HG03103 (cell line): ENCODE measurements at regions not wholly inside any gene's neighbourhood (a gene's known extent, or its start where the extent isn't known, plus 50 kb on each side); places are given as distances from the start of the nearest gene placed in this dataset.
"Not testable (repeated sequence)": the region's sequence is repeated elsewhere in the genome, so short reads cannot be mapped to it uniquely, and the experiment has no call there.

ENCODE experiments used
- ATAC-seq: cut with Tn5 transposase; IDR thresholded peaks from one replicate; pipeline ENCODE4 v1.9.1; 2021; ENCODE audit warnings: low read depth; ENCODE audit not compliant: unreplicated experiment

- ATAC-seq, result no peak
These were observed 105.6 kb upstream of the CBLB start for GRCh38 chr3:105974381-105974780.

DNA sequence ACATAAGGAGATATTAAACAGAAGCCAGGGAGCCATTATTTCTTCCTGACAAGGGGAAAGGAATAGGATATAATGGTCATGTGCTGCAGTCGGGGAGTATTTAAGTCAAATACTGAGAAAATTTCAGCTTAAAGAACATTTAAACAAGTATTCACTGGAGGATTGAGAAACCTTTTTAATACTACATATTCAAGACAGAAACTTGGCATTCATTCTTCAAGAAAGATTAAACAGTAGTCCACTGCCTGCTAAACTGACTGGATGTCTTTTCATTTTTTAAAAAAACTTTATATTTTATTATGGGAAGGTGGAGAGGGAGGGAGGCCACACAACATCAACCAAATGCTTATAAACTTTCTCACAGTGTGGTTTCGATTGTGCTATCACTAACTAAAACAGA is 107.4 kb upstream of the CBLB start:
- ATAC-seq, result no peak

GRCh38 chr3:105979961-105980360 is 111.1 kb upstream of the CBLB start:
- no peak for ATAC-seq

DNA sequence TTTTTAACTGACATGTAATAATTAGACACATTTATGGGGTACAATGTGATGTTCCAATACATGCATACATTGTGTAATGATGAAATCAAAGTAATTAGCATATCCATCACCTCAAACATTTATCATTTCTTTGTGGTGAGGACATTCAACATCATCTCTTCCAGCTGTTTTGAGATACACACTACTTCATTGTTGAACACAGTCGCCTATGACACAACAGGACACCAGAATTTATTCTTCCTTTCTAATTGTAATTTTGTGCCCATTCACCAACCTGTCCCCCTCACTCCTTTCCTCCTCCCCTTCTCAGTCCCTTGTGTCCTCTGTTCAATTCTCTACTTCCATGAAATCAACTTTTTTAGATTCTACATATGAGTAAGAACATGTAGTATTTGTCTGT is 113.4 kb upstream of the CBLB start:
- ATAC-seq, result no peak

- ATAC-seq, result no peak
These were observed 116.0 kb upstream of the CBLB start for GRCh38 chr3:105984837-105985236.

DNA sequence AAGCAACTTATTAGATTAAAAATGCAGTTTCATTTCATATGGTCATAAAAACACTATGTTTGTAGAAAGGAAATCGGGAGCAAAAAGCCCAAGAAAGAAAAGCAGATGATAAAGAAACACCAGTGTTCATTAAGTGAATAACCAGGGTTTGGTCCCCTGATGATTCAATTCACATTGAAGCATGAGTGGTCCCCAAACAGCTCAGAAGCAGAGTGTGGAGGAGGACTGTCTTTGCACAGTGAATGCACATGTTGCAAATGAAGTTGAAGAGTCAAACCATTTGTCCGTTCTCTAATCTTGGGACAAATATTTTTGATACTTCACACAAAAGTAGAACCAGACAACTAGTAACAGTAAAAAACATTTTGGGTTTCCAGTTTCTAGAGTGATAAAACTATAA is 117.5 kb upstream of the CBLB start:
- not testable (repeated sequence) for ATAC-seq

- no peak for ATAC-seq
These were observed 119.0 kb upstream of the CBLB start for GRCh38 chr3:105987809-105988208.

- no peak for ATAC-seq
These were observed 119.9 kb upstream of the CBLB start for GRCh38 chr3:105988540-105989212.

GRCh38 chr3:105996781-105997180 is 128.0 kb upstream of the CBLB start:
- ATAC-seq, result no peak

DNA sequence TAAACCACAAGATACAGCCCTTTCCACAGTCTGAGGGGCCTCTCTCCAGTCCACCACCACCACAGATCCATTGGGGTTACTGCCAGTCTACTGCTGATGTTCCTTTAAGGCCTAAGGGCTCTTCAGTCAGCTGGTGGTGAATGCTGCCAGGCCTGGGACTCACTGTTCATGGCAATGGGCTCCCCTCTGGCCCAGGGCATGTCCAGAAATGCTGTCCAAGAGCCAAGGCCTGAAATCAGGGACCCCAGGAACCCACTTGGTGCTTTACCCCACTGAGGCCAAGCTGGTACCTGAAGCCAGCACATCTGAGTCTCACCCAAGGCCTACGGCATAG is 128.6 kb upstream of the CBLB start:
- no peak for ATAC-seq

GRCh38 chr3:105997800-105998526 is 129.2 kb upstream of the CBLB start:
- no peak for ATAC-seq

DNA sequence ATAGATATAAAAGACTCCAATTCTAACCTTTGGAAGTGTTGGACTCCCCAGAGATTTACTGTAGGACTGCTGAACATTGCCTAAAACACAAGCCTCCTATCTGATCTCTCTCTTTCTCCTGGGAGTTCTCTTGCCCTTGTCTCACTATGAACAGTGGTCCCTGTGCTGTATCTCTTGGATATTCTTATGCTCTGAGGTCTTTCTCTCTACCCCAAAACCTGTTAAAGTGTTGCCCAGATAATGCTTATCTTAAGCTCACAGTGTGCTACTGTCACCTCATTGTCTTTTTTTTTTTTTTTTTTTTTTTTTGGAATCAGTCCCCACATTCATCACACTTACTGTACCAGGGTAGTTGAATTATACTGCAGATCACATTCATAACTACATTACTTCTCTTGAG is 131.0 kb upstream of the CBLB start:
- no peak for ATAC-seq

GRCh38 chr3:106001923-106002322 is 133.1 kb upstream of the CBLB start:
- ATAC-seq, result no peak

DNA sequence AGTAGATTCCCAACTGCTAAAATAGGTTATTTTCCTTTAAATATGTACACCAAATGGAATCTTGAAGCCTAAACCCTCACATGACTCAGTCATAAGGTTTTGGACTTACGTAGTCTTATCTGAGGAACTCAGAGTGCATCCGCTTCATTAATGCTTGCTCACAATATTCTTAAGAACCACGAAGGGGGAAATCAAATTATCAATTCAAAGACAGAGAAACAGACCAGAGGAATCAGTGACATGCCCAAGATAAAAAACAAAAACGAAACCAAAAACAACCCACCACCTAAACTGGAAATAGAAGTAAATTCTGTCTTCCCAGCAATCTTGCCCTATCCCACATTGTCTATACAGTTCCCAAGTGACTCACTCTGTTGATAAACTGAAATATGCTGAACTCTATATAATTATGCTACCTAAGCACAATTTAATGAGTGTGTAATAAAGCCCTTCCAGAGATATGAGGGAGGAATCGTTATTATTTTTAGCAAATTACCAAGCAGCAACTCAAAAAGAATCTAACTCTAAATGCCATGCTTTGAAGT is 135.4 kb upstream of the CBLB start:
- ATAC-seq, result no peak

GRCh38 chr3:106004826-106005225 is 136.0 kb upstream of the CBLB start:
- ATAC-seq, result no peak

GRCh38 chr3:106006001-106006400 is 137.2 kb upstream of the CBLB start:
- no peak for ATAC-seq

DNA sequence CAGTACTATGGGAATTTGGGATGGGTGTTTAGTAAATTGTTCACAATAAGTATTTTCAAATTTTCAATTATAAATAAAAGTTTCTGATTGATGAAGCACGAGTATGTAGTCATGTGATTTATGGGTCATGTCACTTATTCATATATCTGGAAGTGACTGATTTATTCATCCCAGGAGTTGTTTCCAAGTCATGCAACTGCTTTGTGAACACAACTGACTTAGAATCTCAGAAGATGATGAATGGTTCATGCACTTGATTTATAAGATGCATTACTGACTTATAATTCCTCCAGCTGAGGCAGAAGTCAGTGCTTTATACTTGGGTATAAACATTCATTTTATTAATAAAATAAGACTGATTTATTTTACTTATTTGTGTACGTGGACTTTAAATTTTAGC is 137.8 kb upstream of the CBLB start:
- ATAC-seq, result no peak

- no peak for ATAC-seq
These were observed 138.7 kb upstream of the CBLB start for GRCh38 chr3:106007512-106007911.

DNA sequence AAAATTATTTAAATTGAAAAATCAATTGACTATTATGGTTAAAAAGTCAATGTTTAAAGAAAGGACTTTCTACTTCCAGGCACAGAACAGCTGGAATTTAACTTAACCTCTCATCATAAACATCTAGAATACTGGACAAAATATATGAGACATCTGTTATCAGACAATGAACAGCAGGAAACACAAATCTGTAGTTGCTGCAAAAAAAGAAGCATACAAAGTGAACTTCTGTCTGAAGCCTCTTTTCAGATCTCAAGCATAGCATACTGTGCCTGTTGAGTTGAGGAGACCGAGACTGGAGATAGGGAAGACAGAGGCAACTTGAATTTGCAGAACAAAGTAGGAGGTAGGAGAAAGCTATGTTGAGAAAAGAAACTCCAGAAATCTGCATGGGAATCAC is 140.0 kb upstream of the CBLB start:
- no peak for ATAC-seq

- no peak for ATAC-seq
These were observed 142.0 kb upstream of the CBLB start for GRCh38 chr3:106010829-106011228.

GRCh38 chr3:106013971-106014370 is 145.2 kb upstream of the CBLB start:
- ATAC-seq, result no peak

DNA sequence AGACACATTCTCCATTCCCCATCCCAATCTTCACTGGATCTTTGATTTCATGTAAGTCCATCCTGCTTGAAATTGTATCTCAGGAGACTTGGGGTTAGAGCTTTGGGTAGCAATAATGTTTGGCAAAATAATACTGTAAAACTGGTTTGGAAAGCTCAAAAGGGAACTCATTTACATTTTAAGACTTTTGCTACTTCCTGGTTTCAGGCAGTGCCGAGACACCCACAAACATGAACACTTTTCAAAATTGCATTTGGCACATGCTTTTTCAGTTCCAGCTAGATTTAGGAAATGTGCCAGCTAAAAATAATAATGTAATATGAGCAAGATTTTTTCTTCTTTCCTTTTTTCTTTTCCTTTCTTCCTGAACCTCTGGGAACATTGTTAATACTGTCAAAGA is 145.7 kb upstream of the CBLB start:
- no peak for ATAC-seq
